ENCODE measurements at regions not wholly inside any gene's neighbourhood (a gene's known extent, or its start where the extent isn't known, plus 50 kb on each side); places are given as distances from the start of the nearest gene placed in this dataset.

GRCh38 chr12:115461401-115461800 lies 777.4 kb upstream of the TBX3 start:
- H3K36me3 ChIP-seq (ENCODE audit: control insufficient read depth, insufficient read depth, low read length): no peaks in the 10 kb centered on the region
- H3K27ac ChIP-seq (ENCODE audit: insufficient read depth, low read length): no peak overlapping the region
- H3K27me3 ChIP-seq (ENCODE audit: control insufficient read depth, insufficient read depth, low read length): no peaks in the 10 kb centered on the region
- no peaks in the 10 kb centered on the region for H3K4me1 ChIP-seq (ENCODE audit: control insufficient read depth, extremely low read depth, insufficient read depth, low read length)
- TF ChIP-seq EZH2 (IDR thresholded peaks at IDR 0.05; ENCODE audit: low read length, missing control alignments): no peak
- TF ChIP-seq, protein P1, sequence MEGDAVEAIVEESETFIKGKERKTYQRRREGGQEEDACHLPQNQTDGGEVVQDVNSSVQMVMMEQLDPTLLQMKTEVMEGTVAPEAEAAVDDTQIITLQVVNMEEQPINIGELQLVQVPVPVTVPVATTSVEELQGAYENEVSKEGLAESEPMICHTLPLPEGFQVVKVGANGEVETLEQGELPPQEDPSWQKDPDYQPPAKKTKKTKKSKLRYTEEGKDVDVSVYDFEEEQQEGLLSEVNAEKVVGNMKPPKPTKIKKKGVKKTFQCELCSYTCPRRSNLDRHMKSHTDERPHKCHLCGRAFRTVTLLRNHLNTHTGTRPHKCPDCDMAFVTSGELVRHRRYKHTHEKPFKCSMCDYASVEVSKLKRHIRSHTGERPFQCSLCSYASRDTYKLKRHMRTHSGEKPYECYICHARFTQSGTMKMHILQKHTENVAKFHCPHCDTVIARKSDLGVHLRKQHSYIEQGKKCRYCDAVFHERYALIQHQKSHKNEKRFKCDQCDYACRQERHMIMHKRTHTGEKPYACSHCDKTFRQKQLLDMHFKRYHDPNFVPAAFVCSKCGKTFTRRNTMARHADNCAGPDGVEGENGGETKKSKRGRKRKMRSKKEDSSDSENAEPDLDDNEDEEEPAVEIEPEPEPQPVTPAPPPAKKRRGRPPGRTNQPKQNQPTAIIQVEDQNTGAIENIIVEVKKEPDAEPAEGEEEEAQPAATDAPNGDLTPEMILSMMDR (conservative IDR thresholded peaks at IDR 0.05 in 1 of 2, IDR thresholded peaks at IDR 0.05 in 1 of 2; ENCODE audit: low read depth in 1 of 2, low read length in 2 of 2): no peak
- no peak overlapping the region for H3K4me2 ChIP-seq (ENCODE audit: extremely low read depth, insufficient read depth, low read length)
- no peak for DNase-seq (ENCODE audit: low read depth in 2 of 2)
- H4K20me1 ChIP-seq (ENCODE audit: control insufficient read depth, extremely low read depth, insufficient read depth, low read length): no peaks in the 10 kb centered on the region
- no peak overlapping the region for H3K4me3 ChIP-seq (replicated peaks in 1 of 4; ENCODE audit: control extremely low read depth in 1 of 4, insufficient read depth in 1 of 4, low read depth in 3 of 4, low read length in 4 of 4)
- H3K9me3 ChIP-seq (ENCODE audit: control insufficient read depth, insufficient read depth, low read depth, low read length): no peaks in the 10 kb centered on the region
- no peak overlapping the region for H2AFZ ChIP-seq (ENCODE audit: low read length)
- H3K9ac ChIP-seq (ENCODE audit: insufficient read depth, low read length): no peak overlapping the region
- H3K79me2 ChIP-seq (ENCODE audit: control insufficient read depth, insufficient read depth, low read length): no peaks in the 10 kb centered on the region

- Histone ChIP-seq H3K4me1 (ENCODE audit: control insufficient read depth, extremely low read depth, insufficient read depth, low read length) (no peaks in the 10 kb centered on the region), H4K20me1 (ENCODE audit: control insufficient read depth, extremely low read depth, insufficient read depth, low read length) (no peaks in the 10 kb centered on the region), H3K9me3 (ENCODE audit: control insufficient read depth, insufficient read depth, low read depth, low read length) (no peaks in the 10 kb centered on the region), H3K79me2 (ENCODE audit: control insufficient read depth, insufficient read depth, low read length) (no peaks in the 10 kb centered on the region), H3K36me3 (ENCODE audit: control insufficient read depth, insufficient read depth, low read length) (no peaks in the 10 kb centered on the region), H3K9ac (ENCODE audit: insufficient read depth, low read length) (no peak overlapping the region), H3K27ac (ENCODE audit: insufficient read depth, low read length) (no peak overlapping the region), H3K27me3 (ENCODE audit: control insufficient read depth, insufficient read depth, low read length) (no peaks in the 10 kb centered on the region), H3K4me2 (ENCODE audit: extremely low read depth, insufficient read depth, low read length) (no peak overlapping the region), H3K4me3 (replicated peaks in 1 of 4; ENCODE audit: control extremely low read depth in 1 of 4, insufficient read depth in 1 of 4, low read depth in 3 of 4, low read length in 4 of 4) (no peak overlapping the region), H2AFZ (ENCODE audit: low read length) (no peak overlapping the region)
- no peak for TF ChIP-seq EZH2 (IDR thresholded peaks at IDR 0.05; ENCODE audit: low read length, missing control alignments)
- TF ChIP-seq, protein P1 (conservative IDR thresholded peaks at IDR 0.05 in 1 of 2, IDR thresholded peaks at IDR 0.05 in 1 of 2; ENCODE audit: low read depth in 1 of 2, low read length in 2 of 2): no peak
- no peak for DNase-seq (ENCODE audit: low read depth in 2 of 2)
Observed at GRCh38 chr12:115457798-115458197, 773.8 kb upstream of the TBX3 start.

GRCh38 chr12:115456946-115457689 lies 773.1 kb upstream of the TBX3 start:
- no peaks in the 10 kb centered on the region for H3K4me1 ChIP-seq (ENCODE audit: control insufficient read depth, extremely low read depth, insufficient read depth, low read length)
- no peak for DNase-seq (ENCODE audit: low read depth in 2 of 2)

More at GRCh38 chr12:115456946-115457689, 773.1 kb upstream of the TBX3 start:
- Histone ChIP-seq H3K4me3 (replicated peaks in 1 of 4; ENCODE audit: control extremely low read depth in 1 of 4, insufficient read depth in 1 of 4, low read depth in 3 of 4, low read length in 4 of 4) (no peak overlapping the region), H4K20me1 (ENCODE audit: control insufficient read depth, extremely low read depth, insufficient read depth, low read length) (no peaks in the 10 kb centered on the region), H3K4me2 (ENCODE audit: extremely low read depth, insufficient read depth, low read length) (no peak overlapping the region), H3K27ac (ENCODE audit: insufficient read depth, low read length) (no peak overlapping the region), H3K9ac (ENCODE audit: insufficient read depth, low read length) (no peak overlapping the region), H3K79me2 (ENCODE audit: control insufficient read depth, insufficient read depth, low read length) (no peaks in the 10 kb centered on the region), H3K9me3 (ENCODE audit: control insufficient read depth, insufficient read depth, low read depth, low read length) (no peaks in the 10 kb centered on the region), H3K27me3 (ENCODE audit: control insufficient read depth, insufficient read depth, low read length) (no peaks in the 10 kb centered on the region), H3K36me3 (ENCODE audit: control insufficient read depth, insufficient read depth, low read length) (no peaks in the 10 kb centered on the region), H2AFZ (ENCODE audit: low read length) (no peak overlapping the region)
- TF ChIP-seq EZH2 (IDR thresholded peaks at IDR 0.05; ENCODE audit: low read length, missing control alignments): no peak
- TF ChIP-seq, protein P1 (conservative IDR thresholded peaks at IDR 0.05 in 1 of 2, IDR thresholded peaks at IDR 0.05 in 1 of 2; ENCODE audit: low read depth in 1 of 2, low read length in 2 of 2): no peak

Data from fibroblast of lung (primary cell).